ENCODE measurements at regions not wholly inside any gene's neighbourhood (a gene's known extent, or its start where the extent isn't known, plus 50 kb on each side); places are given as distances from the start of the nearest gene placed in this dataset.
"Not testable (repeated sequence)": the region's sequence is repeated elsewhere in the genome, so short reads cannot be mapped to it uniquely, and the experiment has no call there.

GRCh38 chr3:59234884-59235633 is 185.2 kb upstream of the CFAP20DC start:
- Mint-ChIP-seq H3K36me3 (ENCODE audit: low read depth, unreplicated experiment) (no peaks in the 10 kb centered on the region), H3K4me3 (ENCODE audit: unreplicated experiment) (no peak overlapping the region), H3K9me3 (ENCODE audit: unreplicated experiment) (peaks cover 11% of the 10 kb centered on the region), H3K27me3 (ENCODE audit: low read depth, unreplicated experiment) (no peaks in the 10 kb centered on the region), H3K27ac (ENCODE audit: unreplicated experiment) (no peak overlapping the region), H3K4me1 (ENCODE audit: low read depth, unreplicated experiment) (no peaks in the 10 kb centered on the region)
- Histone ChIP-seq H3K9ac (ENCODE audit: low read length) (no peak overlapping the region), H2AFZ (ENCODE audit: low read depth, low read length) (no peak overlapping the region), H3K4me1 (ENCODE audit: insufficient read depth, low read length) (peaks cover 6% of the 10 kb centered on the region), H3K4me2 (ENCODE audit: low read length) (no peak overlapping the region), H3K79me2 (ENCODE audit: insufficient read depth, low read length) (no peaks in the 10 kb centered on the region), H3K9me3 (ENCODE audit: insufficient read depth, low read depth, low read length) (no peaks in the 10 kb centered on the region), H3K4me3 (ENCODE audit: insufficient read depth, low read depth, low read length) (no peak overlapping the region), H4K20me1 (ENCODE audit: insufficient read depth, low read length) (no peaks in the 10 kb centered on the region), H3K27me3 (ENCODE audit: insufficient read depth, low read length) (no peaks in the 10 kb centered on the region), H3K27ac (ENCODE audit: low read depth, low read length) (no peak overlapping the region), H3K36me3 (ENCODE audit: insufficient read depth, low read length) (no peaks in the 10 kb centered on the region)
- TF ChIP-seq CTCF (IDR thresholded peaks at IDR 0.05; ENCODE audit: insufficient read depth, low read depth, low read length) (no peak), EZH2 (IDR thresholded peaks at IDR 0.05; ENCODE audit: insufficient read depth, low read length) (no peak)
- DNase-seq (ENCODE audit: low read depth) (no peak), FAIRE-seq (no peak)

GRCh38 chr3:59230379-59230778 is 180.6 kb upstream of the CFAP20DC start:
- not testable (repeated sequence) for H3K4me3 ChIP-seq (ENCODE audit: insufficient read depth, low read depth, low read length); H3K27ac ChIP-seq (ENCODE audit: low read depth, low read length); H3K4me1 ChIP-seq (ENCODE audit: insufficient read depth, low read length); H4K20me1 ChIP-seq (ENCODE audit: insufficient read depth, low read length); H3K4me1 Mint-ChIP-seq (ENCODE audit: low read depth, unreplicated experiment); H3K4me2 ChIP-seq (ENCODE audit: low read length); H3K9ac ChIP-seq (ENCODE audit: low read length); H3K79me2 ChIP-seq (ENCODE audit: insufficient read depth, low read length); H3K9me3 ChIP-seq (ENCODE audit: insufficient read depth, low read depth, low read length); H3K36me3 ChIP-seq (ENCODE audit: insufficient read depth, low read length); H3K27ac Mint-ChIP-seq (ENCODE audit: unreplicated experiment); H3K27me3 Mint-ChIP-seq (ENCODE audit: low read depth, unreplicated experiment); H2AFZ ChIP-seq (ENCODE audit: low read depth, low read length); DNase-seq (ENCODE audit: low read depth); FAIRE-seq; H3K36me3 Mint-ChIP-seq (ENCODE audit: low read depth, unreplicated experiment); H3K27me3 ChIP-seq (ENCODE audit: insufficient read depth, low read length); H3K4me3 Mint-ChIP-seq (ENCODE audit: unreplicated experiment)
- H3K9me3 Mint-ChIP-seq (ENCODE audit: unreplicated experiment), result peaks cover 15% of the 10 kb centered on the region

GRCh38 chr3:59213860-59214259 is 164.0 kb upstream of the CFAP20DC start:
- no peaks in the 10 kb centered on the region for H3K79me2 ChIP-seq (ENCODE audit: insufficient read depth, low read length)
- no peaks in the 10 kb centered on the region for H4K20me1 ChIP-seq (ENCODE audit: insufficient read depth, low read length)
- H3K27me3 Mint-ChIP-seq (ENCODE audit: low read depth, unreplicated experiment), result no peaks in the 10 kb centered on the region
- H3K9me3 Mint-ChIP-seq (ENCODE audit: unreplicated experiment), result no peaks in the 10 kb centered on the region
- no peaks in the 10 kb centered on the region for H3K27me3 ChIP-seq (ENCODE audit: insufficient read depth, low read length)
- no peaks in the 10 kb centered on the region for H3K36me3 ChIP-seq (ENCODE audit: insufficient read depth, low read length)
- DNase-seq (ENCODE audit: low read depth) (no peak), FAIRE-seq (no peak)
- TF ChIP-seq EZH2 (IDR thresholded peaks at IDR 0.05; ENCODE audit: insufficient read depth, low read length) (no peak), CTCF (IDR thresholded peaks at IDR 0.05; ENCODE audit: insufficient read depth, low read depth, low read length) (no peak)
- H3K4me1 ChIP-seq (ENCODE audit: insufficient read depth, low read length), result no peaks in the 10 kb centered on the region
- no peak overlapping the region for H2AFZ ChIP-seq (ENCODE audit: low read depth, low read length)
- H3K4me1 Mint-ChIP-seq (ENCODE audit: low read depth, unreplicated experiment), result peaks cover 2% of the 10 kb centered on the region
- H3K9ac ChIP-seq (ENCODE audit: low read length), result no peak overlapping the region
- no peak overlapping the region for H3K27ac ChIP-seq (ENCODE audit: low read depth, low read length)
- H3K9me3 ChIP-seq (ENCODE audit: insufficient read depth, low read depth, low read length), result no peaks in the 10 kb centered on the region
- no peak overlapping the region for H3K4me3 ChIP-seq (ENCODE audit: insufficient read depth, low read depth, low read length)
- H3K4me3 Mint-ChIP-seq (ENCODE audit: unreplicated experiment), result no peak overlapping the region
- no peak overlapping the region for H3K4me2 ChIP-seq (ENCODE audit: low read length)
- H3K27ac Mint-ChIP-seq (ENCODE audit: unreplicated experiment), result no peak overlapping the region
- H3K36me3 Mint-ChIP-seq (ENCODE audit: low read depth, unreplicated experiment), result no peaks in the 10 kb centered on the region
